Loucy (cell line): ENCODE measurements at regions not wholly inside any gene's neighbourhood (a gene's known extent, or its start where the extent isn't known, plus 50 kb on each side); places are given as distances from the start of the nearest gene placed in this dataset.

Source experiments
- EZH2phosphoT487 ChIP-seq: fragments of 200-600 bp; IDR thresholded peaks from 2 replicates; pipeline ENCODE4 v1.6.1; 2018; ENCODE audit warnings: antibody characterized with exemption, mild to moderate bottlenecking, moderate library complexity, borderline replicate concordance
- TF ChIP-seq, protein P1 (sequence below): fragments of 200-600 bp; sonication (generic); conservative IDR thresholded peaks from 2 replicates; pipeline ENCODE4 v1.5.1; 2014; ENCODE audit warnings: mild to moderate bottlenecking, antibody characterized with exemption, low read length

DNA sequence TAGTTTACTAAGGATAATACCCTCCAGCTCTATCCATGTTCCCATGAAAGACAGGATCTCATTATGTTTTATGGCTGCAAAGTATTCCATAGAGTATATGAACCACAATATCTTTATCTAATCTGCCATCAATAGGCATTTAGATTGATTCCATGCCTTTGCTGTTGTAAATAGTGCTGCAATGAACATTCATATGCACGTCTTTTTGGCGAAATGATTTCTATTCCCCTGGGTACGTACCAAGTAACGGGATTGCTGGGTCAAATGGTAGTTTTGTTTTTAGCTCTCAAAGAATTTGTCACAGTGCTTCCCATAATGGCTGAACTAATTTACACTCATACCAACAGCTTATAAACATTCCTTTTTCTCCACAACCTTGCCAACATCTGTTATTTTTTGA lies 750.9 kb downstream of the BRINP3 start:
- TF ChIP-seq, protein P1, sequence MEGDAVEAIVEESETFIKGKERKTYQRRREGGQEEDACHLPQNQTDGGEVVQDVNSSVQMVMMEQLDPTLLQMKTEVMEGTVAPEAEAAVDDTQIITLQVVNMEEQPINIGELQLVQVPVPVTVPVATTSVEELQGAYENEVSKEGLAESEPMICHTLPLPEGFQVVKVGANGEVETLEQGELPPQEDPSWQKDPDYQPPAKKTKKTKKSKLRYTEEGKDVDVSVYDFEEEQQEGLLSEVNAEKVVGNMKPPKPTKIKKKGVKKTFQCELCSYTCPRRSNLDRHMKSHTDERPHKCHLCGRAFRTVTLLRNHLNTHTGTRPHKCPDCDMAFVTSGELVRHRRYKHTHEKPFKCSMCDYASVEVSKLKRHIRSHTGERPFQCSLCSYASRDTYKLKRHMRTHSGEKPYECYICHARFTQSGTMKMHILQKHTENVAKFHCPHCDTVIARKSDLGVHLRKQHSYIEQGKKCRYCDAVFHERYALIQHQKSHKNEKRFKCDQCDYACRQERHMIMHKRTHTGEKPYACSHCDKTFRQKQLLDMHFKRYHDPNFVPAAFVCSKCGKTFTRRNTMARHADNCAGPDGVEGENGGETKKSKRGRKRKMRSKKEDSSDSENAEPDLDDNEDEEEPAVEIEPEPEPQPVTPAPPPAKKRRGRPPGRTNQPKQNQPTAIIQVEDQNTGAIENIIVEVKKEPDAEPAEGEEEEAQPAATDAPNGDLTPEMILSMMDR = no peak
- no peak for TF ChIP-seq EZH2phosphoT487
